ENCODE measurements at regions not wholly inside any gene's neighbourhood (a gene's known extent, or its start where the extent isn't known, plus 50 kb on each side); places are given as distances from the start of the nearest gene placed in this dataset.

DNA sequence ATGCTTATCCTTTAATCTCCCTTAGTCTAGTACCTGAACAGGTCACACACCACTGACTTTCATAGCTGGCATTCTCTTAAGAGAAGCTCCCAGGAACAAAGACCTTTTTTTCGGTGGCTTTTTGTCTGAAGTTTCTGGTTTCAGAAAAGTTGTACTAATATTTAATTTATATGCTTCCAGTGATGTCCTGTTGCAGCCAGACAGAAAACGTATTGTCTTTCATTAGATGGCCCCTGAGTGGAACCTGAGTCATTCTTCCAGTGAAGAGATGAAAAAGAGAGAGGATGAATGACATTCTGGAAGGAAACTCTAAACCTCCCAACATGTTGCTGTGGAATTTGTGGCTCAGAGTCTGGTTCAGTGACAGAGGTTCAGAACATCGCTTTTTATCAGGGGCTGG, 274.8 kb upstream of the TAC1 start:
- Histone ChIP-seq H3K4me1 (no peaks in the 10 kb centered on the region), H3K9me3 (peaks cover 0 to 9% (median 0%) of the 10 kb centered on the region in 3 donors), H3K36me3 (replicated peaks in 1 of 2; ENCODE audit: insufficient read depth in 1 of 2, low read depth in 2 of 2) (no peaks in the 10 kb centered on the region), H3K4me3 (no peak overlapping the region), H3K27ac (no peak overlapping the region), H3K27me3 (no peaks in the 10 kb centered on the region)
- TF ChIP-seq POLR2A (IDR thresholded peaks at IDR 0.05) = no peak
- TF ChIP-seq, protein P1, sequence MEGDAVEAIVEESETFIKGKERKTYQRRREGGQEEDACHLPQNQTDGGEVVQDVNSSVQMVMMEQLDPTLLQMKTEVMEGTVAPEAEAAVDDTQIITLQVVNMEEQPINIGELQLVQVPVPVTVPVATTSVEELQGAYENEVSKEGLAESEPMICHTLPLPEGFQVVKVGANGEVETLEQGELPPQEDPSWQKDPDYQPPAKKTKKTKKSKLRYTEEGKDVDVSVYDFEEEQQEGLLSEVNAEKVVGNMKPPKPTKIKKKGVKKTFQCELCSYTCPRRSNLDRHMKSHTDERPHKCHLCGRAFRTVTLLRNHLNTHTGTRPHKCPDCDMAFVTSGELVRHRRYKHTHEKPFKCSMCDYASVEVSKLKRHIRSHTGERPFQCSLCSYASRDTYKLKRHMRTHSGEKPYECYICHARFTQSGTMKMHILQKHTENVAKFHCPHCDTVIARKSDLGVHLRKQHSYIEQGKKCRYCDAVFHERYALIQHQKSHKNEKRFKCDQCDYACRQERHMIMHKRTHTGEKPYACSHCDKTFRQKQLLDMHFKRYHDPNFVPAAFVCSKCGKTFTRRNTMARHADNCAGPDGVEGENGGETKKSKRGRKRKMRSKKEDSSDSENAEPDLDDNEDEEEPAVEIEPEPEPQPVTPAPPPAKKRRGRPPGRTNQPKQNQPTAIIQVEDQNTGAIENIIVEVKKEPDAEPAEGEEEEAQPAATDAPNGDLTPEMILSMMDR (IDR thresholded peaks at IDR 0.05) = no peak
- intact Hi-C loops (cut with DNase I) = no loop called here
- ATAC-seq = no peak
- DNase-seq = no peak
- WGBS, 2 donors = 50 to 59% methylated on average over 3 of the region's 3 CpGs

DNA sequence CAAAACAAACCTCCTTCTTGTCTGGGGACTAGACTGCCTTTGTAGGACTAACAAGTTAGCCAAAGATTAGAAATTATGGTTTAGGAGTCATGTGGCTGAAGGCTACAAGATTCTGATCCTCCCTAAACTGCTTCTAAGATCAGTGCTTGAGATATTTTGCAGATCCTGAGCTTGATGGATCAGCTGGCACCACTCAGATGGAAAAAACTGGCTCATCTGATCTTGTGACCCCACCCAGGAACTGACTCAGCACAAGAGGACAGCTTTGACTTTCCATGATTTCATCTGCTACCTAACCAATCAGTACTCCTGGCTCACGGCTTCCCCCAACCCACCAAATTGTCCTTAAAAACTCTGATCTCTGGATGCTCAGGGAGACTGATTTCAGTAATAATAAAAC, 271.5 kb upstream of the TAC1 start:
- Histone ChIP-seq H3K36me3 (replicated peaks in 1 of 2; ENCODE audit: insufficient read depth in 1 of 2, low read depth in 2 of 2) (no peaks in the 10 kb centered on the region), H3K27ac (no peak overlapping the region), H3K9me3 (peaks cover 0 to 9% (median 0%) of the 10 kb centered on the region in 3 donors), H3K4me3 (no peak overlapping the region), H3K4me1 (no peaks in the 10 kb centered on the region), H3K27me3 (no peaks in the 10 kb centered on the region)
- ATAC-seq = no peak
- no peak for DNase-seq
- TF ChIP-seq, protein P1 (IDR thresholded peaks at IDR 0.05) = no peak
- no peak for TF ChIP-seq POLR2A (IDR thresholded peaks at IDR 0.05)
- WGBS, 2 donors = 73% methylated on average over 1 of the region's 1 CpG
- intact Hi-C loops (cut with DNase I) = no loop called here

DNA sequence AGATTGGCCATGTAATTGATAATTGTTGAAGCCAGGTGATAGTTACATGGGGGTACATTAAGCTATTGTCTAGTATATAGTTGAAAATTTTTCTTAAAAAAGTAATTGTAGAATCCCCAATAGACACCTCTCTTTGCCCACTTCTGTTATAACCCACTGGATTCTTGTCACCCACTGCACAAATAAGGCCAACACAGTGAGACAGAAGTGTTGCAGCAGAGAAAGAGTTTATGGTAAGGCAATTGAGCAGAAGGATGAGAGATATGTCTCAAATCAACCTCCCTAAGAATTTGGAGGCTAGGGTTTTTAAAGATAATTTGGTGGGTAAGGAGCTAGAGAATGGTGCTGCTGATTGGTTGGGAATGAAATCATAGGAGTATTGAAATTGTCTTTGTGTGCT, 270.3 kb upstream of the TAC1 start:
- no peak overlapping the region for H3K27ac ChIP-seq
- no peaks in the 10 kb centered on the region for H3K36me3 ChIP-seq (replicated peaks in 1 of 2; ENCODE audit: insufficient read depth in 1 of 2, low read depth in 2 of 2)
- H3K27me3 ChIP-seq = no peaks in the 10 kb centered on the region
- intact Hi-C loops (cut with DNase I) = no loop called here
- ATAC-seq (no peak), DNase-seq (no peak)
- H3K4me1 ChIP-seq = no peaks in the 10 kb centered on the region
- TF ChIP-seq, protein P1 (IDR thresholded peaks at IDR 0.05) = no peak
- TF ChIP-seq POLR2A (IDR thresholded peaks at IDR 0.05) = no peak
- H3K4me3 ChIP-seq = no peak overlapping the region
- peaks cover 0 to 9% (median 0%) of the 10 kb centered on the region in 3 donors for H3K9me3 ChIP-seq

DNA sequence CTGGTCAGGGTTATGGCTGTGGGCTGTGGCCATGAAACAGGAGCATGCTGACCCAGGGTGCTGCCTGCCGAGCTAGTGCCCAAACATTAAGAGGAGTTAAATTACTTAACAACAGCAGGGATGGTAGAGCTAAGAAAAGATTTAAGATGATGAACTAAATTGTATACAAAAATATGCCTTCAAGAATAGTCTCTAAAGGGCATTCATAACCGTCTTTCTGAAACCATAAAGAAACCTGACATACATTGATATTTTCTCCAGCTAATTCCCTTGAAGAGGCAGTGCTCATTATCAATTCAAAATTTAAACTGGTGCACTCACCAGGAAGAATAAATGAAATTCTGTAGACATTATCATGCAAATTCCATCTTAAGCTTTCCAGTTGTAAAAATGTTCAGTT, 265.8 kb upstream of the TAC1 start:
- H3K27ac ChIP-seq = no peak overlapping the region
- no peaks in the 10 kb centered on the region for H3K4me1 ChIP-seq
- no peak overlapping the region for H3K4me3 ChIP-seq
- peaks cover 0 to 2% (median 0%) of the 10 kb centered on the region in 3 donors for H3K9me3 ChIP-seq
- WGBS, 2 donors = 41 to 58% methylated on average over 2 of the region's 2 CpGs
- DNase-seq (no peak), ATAC-seq (no peak)
- intact Hi-C loops (cut with DNase I) = no loop called here
- H3K27me3 ChIP-seq = no peaks in the 10 kb centered on the region
- TF ChIP-seq, protein P1 (IDR thresholded peaks at IDR 0.05) = no peak
- TF ChIP-seq POLR2A (IDR thresholded peaks at IDR 0.05) = no peak
- no peaks in the 10 kb centered on the region for H3K36me3 ChIP-seq (replicated peaks in 1 of 2; ENCODE audit: insufficient read depth in 1 of 2, low read depth in 2 of 2)

DNA sequence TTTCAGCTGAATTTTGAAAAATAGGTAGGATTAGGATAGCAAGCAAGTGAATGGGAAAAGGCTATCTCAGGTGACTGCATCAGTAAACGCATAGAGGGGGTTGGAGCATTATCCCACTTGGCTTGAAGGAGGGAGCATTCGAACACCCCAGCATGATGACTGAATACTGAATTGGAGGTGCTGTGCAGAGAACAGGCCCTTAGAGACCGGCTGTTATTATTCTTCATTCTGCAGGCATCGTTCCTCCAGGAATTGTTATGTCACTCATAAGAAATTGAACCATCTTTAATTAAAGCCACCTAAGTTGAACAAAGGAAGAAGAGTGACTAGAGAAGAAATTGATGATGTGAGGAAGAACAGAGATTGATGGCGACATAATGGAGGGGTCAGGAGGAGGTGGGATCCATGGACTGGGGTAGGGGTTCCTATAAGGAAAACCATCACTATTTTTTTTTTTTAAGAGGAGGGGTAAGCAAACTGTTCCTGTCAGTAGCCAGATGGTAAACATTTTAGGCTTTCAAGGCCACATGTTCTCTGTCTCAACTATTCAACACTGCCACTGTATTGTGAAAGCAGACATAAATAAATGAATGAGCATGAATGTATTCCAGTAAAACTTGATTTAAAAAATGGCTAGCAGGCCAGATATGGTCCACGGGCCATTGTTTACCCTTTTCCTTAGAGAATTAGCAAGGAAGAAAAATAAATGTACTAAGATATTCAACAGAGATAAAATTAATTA, 264.7 kb upstream of the TAC1 start:
- WGBS, 2 donors = 41 to 57% methylated on average over 6 of the region's 6 CpGs
- ATAC-seq (no peak), DNase-seq (no peak)

More for the DNA sequence above, 264.7 kb upstream of the TAC1 start:
- no peak overlapping the region for H3K27ac ChIP-seq
- H3K27me3 ChIP-seq = no peaks in the 10 kb centered on the region
- no peak overlapping the region for H3K4me3 ChIP-seq
- intact Hi-C loops (cut with DNase I) = no loop called here
- H3K36me3 ChIP-seq (replicated peaks in 1 of 2; ENCODE audit: insufficient read depth in 1 of 2, low read depth in 2 of 2) = no peaks in the 10 kb centered on the region
- no peak for TF ChIP-seq POLR2A (IDR thresholded peaks at IDR 0.05)
- TF ChIP-seq, protein P1 (IDR thresholded peaks at IDR 0.05) = no peak
- H3K9me3 ChIP-seq = no peaks in the 10 kb centered on the region
- H3K4me1 ChIP-seq = no peaks in the 10 kb centered on the region
